PFSK-1 (cell line): ENCODE measurements at regions not wholly inside any gene's neighbourhood (a gene's known extent, or its start where the extent isn't known, plus 50 kb on each side); places are given as distances from the start of the nearest gene placed in this dataset.

Experiments
- FOXP2 ChIP-seq: optimal IDR thresholded peaks from 2 replicates; pipeline ENCODE3; 2011; ENCODE audit warnings: borderline replicate concordance, control low read depth, inconsistent platforms; ENCODE audit not compliant: insufficient read depth; ENCODE audit errors: extremely low read length, extremely low read depth
- POLR2AphosphoS5 ChIP-seq: IDR thresholded peaks from 2 replicates; pipeline ENCODE4 v1.6.1; 2012; ENCODE audit warnings: low read depth, mild to moderate bottlenecking, control low read depth, low read length, moderate library complexity
- REST ChIP-seq, 2 experiments: IDR thresholded peaks; 2 replicates each; pipeline versions ENCODE4 v1.6.1 to v1.8.0; 2011 to 2012; ENCODE audit warnings: low read depth in 2 of 2, low read length in 2 of 2, control low read depth in 1 of 2, inconsistent platforms in 1 of 2, mild to moderate bottlenecking in 1 of 2, moderate library complexity in 1 of 2; ENCODE audit not compliant: insufficient read depth in 1 of 2
- SIN3A ChIP-seq: IDR thresholded peaks from 2 replicates; pipeline ENCODE4 v1.6.1; 2012; ENCODE audit warnings: mild to moderate bottlenecking, low read length, moderate library complexity, borderline replicate concordance; ENCODE audit not compliant: insufficient read depth
- TAF1 ChIP-seq: IDR thresholded peaks from 2 replicates; pipeline ENCODE4 v1.6.1; 2012; ENCODE audit warnings: low read length, control low read depth, borderline replicate concordance; ENCODE audit not compliant: insufficient read depth

DNA sequence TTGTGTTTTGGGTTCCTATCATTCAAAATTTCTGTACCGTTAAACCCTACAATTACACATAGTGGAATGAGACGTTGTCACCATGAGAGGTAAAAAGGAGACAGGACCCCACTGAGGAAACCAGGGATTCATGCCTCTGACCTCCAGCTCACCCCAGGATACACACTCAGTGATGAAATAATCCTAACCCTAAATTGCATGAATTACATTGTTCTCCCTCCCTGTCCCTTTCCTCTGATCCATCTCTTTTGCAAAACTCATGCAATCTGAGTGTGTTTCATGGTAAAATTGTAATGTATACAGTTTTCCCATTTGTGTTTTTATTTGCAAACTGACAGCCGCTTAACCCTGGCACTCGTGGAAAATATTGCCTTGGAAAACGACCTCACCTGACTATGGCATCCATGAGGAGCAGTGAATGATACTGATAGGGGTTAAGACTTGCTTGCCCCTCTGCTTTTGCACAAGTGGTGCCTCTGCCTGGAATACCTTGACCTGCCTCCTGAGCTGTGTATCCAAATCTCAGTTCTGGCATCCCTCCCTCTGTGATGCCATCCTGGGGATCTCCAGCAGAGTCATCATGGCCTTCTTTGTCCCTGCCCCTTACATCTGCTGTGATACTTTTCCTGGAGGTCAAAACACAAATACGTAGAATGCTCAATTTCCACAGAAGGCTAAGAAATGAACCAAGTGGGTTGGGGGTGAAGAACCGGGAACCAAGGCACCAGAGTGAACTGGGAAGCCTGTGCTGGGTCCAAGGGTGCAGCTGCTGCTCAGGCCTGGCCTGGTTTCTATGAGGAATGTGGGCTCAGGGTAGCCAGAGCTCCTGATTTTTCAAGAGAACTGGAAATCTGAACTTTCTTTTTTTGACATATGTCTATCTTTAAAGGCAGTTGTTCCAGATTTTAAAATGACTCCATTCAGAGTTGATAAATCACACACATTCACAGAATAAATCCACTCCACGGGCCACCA lies 211.6 kb upstream of the ZNF217 start:
- TF ChIP-seq POLR2AphosphoS5: no peak
- no peak for TF ChIP-seq TAF1
- no peak for TF ChIP-seq SIN3A
- no peak for TF ChIP-seq FOXP2
- no peak for TF ChIP-seq REST (IDR thresholded peaks at IDR 0.05; ENCODE audit: insufficient read depth in 1 of 2, low read depth in 2 of 2, low read length in 2 of 2)

DNA sequence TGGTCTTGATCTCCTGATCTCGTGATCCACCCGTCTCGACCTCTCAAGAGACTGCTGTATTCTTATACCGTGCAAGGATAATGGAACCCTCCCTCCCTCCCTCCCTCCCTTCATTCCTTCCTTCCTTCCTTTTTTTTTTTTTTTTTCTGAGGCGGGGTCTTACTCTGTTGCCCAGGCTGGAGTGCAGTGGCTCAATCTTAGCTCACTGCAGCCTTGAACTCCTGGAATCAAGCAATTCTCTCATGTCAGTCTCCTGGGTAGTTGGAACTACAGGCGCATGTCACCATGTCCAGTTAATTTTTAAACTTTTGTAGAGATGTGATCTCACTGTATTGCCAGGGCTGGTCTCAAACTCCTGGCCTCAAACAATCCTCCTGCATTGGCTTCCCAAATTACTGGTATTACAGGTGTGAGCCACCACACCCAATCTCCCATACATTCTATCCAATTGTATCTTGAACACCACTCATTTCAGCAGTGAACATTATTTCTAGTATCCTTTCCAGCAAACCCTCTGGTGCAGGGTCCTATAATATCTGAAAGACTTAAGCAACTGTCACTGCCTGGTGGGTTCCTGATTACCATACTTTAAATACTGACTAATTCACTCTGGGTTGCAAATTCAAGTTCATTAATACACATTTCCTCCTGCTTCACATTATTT lies 210.0 kb upstream of the ZNF217 start:
- no peak for TF ChIP-seq FOXP2
- TF ChIP-seq SIN3A: no peak
- TF ChIP-seq REST (IDR thresholded peaks at IDR 0.05; ENCODE audit: insufficient read depth in 1 of 2, low read depth in 2 of 2, low read length in 2 of 2): no peak
- no peak for TF ChIP-seq POLR2AphosphoS5
- TF ChIP-seq TAF1: no peak

GRCh38 chr20:53801609-53802370 lies 208.2 kb upstream of the ZNF217 start:
- TF ChIP-seq TAF1 (no peak), SIN3A (no peak), POLR2AphosphoS5 (no peak), REST (IDR thresholded peaks at IDR 0.05; ENCODE audit: insufficient read depth in 1 of 2, low read depth in 2 of 2, low read length in 2 of 2) (no peak), FOXP2 (no peak)

DNA sequence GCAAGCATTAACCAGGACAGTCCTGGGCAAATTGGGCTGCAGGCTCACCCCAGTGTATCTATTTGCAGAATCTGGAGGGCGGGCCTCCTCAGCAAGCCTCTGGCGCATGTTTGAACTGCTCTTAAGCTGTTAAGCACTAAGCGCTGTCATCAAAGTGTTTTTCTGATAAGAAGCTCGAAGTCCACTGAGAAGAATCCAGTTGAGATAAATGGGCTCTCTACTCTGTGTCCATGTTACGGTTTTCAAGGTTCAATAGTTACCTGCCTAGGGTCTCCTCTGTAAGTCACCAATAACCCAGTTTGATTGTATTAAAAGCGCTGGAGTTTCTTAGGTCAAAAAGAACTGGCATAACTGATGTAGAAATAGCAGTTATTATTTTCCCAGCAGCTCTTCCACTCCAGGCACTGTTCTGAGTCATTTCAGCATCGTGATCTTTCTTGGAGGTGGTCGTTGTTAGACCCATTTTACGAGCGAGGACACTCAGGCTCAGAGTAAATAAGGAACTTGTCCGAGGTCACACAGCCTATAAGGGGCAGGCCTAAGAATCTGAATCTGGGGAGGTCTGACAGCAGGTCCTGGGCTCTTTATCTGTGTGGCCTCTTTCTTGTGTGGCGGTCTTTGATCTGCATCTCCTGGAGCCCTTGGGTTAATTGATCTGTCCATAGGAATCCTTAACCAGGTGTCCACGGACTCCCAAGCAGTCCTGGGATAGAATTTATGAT lies 207.4 kb upstream of the ZNF217 start:
- TF ChIP-seq FOXP2 (no peak), REST (IDR thresholded peaks at IDR 0.05; ENCODE audit: insufficient read depth in 1 of 2, low read depth in 2 of 2, low read length in 2 of 2) (no peak), POLR2AphosphoS5 (no peak), TAF1 (no peak), SIN3A (no peak)
